LNCaP clone FGC (cell line): ENCODE measurements at regions not wholly inside any gene's neighbourhood (a gene's known extent, or its start where the extent isn't known, plus 50 kb on each side); places are given as distances from the start of the nearest gene placed in this dataset.

Experiments
- DNase-seq: peaks from one replicate; pipeline ENCODE4 v3.0.0-alpha.2; 2011; ENCODE audit warnings: low read depth
- H3K4me3 ChIP-seq: 2 replicates; pipeline ENCODE4 v1.5.1; 2011; ENCODE audit warnings: mild to moderate bottlenecking, low read depth, low read length, control low read depth
- TF ChIP-seq, protein P1 (sequence below): IDR thresholded peaks from 2 replicates; pipeline ENCODE4 v1.5.1; 2012; ENCODE audit warnings: mild to moderate bottlenecking; ENCODE audit not compliant: control insufficient read depth, insufficient read depth; ENCODE audit errors: extremely low read depth

DNA sequence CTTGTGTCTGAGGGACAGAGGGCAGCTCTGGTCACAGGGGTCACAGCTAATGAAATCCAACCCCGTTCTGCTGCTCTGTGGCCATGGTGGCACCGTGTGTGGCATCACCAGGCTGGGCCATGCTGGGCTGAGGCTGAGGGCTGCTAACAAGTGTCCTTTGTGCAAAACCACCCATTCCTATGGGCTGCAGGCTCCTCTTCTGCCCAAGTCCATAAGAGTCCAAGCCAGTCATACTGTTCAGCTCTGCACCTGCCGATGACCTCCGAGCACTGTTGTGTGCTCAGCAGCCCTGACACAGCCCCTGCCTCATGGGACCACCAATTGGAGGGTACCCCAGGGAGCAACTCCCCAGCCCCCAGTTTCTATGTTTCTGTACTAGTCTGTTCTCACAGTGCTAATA lies 133.1 kb downstream of the WDR11 start:
- TF ChIP-seq, protein P1, sequence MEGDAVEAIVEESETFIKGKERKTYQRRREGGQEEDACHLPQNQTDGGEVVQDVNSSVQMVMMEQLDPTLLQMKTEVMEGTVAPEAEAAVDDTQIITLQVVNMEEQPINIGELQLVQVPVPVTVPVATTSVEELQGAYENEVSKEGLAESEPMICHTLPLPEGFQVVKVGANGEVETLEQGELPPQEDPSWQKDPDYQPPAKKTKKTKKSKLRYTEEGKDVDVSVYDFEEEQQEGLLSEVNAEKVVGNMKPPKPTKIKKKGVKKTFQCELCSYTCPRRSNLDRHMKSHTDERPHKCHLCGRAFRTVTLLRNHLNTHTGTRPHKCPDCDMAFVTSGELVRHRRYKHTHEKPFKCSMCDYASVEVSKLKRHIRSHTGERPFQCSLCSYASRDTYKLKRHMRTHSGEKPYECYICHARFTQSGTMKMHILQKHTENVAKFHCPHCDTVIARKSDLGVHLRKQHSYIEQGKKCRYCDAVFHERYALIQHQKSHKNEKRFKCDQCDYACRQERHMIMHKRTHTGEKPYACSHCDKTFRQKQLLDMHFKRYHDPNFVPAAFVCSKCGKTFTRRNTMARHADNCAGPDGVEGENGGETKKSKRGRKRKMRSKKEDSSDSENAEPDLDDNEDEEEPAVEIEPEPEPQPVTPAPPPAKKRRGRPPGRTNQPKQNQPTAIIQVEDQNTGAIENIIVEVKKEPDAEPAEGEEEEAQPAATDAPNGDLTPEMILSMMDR: no peak
- no peak for DNase-seq
- H3K4me3 ChIP-seq: no peak overlapping the region

DNA sequence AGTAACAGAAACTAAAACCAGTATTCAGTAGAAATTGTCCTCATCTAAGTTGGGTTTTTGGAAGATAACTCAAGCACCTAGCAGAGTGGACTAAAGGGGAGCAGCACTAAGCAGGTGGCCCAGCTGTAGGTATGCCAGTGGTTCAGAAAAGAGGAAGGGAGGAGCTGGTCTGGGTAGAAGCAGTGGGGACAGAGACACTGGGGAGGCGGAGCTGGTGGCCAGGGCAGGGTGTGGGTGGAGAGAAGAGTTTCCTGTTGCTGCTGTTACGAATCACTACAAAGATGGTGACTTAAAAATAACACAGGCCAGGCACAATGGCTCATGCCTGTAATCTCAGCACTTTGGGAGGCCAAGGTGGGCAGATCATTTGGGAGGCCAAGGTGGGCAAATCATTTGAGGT lies 136.2 kb downstream of the WDR11 start:
- TF ChIP-seq, protein P1: no peak
- H3K4me3 ChIP-seq: no peak overlapping the region
- DNase-seq: no peak

DNA sequence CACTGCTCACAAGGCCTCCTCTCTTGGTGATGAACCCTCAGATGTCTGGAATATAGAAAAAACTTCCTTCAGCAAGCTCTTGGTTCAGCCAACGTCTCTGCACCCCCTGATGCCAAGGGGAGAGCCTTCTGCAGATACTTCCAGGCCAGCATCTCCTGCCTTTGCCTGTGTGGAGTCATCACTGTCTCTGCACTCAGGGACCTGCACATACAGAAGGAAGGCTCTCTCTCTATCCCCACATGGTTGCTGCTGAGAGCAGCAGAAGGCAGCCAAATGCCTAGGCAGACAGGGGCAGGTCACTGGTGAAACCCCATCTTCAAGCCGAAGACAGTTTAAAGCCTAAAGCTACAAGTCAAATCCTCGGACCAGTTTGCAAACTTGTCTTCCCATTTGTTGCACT lies 137.6 kb downstream of the WDR11 start:
- DNase-seq: no peak
- H3K4me3 ChIP-seq: no peak overlapping the region
- TF ChIP-seq, protein P1: no peak

DNA sequence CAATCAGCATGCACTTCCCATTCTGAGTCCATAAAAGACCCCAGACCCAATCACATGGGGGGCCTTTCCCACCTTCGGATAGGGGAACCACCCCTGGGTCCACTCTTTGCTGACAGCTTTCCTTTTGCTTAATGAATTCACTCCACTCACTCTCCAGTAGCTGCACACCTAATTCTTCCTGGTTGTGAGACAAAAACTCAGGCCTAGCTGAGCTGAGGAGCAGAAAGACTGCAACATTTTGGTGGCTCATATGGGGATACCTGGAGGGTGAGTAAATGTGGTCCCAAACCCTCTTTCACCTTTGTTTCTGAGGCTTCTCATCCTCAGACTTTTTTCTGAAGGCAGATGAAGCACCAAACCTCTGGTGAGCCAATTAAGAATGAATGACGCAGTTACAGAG lies 138.1 kb downstream of the WDR11 start:
- DNase-seq: no peak
- no peak overlapping the region for H3K4me3 ChIP-seq
- TF ChIP-seq, protein P1: no peak

DNA sequence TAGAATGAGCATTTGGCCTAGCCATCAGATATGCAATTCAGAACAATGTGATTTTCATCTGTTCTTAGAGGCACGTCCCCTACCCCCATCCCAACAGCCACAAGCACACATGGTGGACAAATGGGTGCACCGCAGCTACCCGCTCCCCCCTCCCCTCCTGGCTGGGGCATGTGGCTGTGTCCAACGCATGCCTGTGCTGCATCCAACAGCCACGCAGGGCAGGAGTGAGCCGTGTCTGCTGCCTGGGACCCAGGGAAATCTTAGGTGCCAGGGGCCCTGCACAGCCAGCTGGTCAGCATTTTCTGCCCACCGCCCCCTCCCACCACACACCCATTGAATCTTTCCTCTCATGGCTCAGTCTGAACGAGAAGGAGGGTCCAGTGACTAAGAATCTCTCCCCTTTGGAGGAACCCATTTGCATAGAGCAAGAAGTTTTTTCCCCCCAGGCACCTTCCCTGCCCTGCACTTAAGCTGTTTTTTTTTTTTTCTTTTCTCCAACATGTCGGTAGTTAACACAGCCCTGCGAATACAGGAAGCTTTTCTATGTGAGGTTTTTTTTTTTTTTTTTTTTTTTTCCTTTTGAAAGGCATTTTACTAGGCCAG lies 138.9 kb downstream of the WDR11 start:
- no peak for DNase-seq
- TF ChIP-seq, protein P1: no peak
- no peak overlapping the region for H3K4me3 ChIP-seq

DNA sequence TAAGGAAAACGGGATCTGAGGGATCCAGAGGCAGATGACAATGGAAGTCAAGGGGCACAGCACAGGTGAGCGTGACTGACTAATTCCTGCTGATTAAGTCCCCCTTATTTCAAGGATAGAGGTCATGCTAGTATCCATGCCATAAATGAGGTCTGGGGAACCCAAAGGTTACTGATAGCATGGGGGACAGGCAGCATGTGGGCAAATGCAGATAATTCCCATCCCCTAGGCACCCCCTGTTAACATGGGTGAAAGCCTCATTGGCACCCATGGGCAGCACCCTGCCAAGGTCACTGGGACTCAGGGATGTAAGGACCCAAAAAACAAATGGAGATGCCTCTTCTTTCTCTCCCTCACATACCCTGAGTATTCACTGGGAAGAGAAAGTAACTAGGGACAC lies 139.7 kb downstream of the WDR11 start:
- H3K4me3 ChIP-seq: no peak overlapping the region
- TF ChIP-seq, protein P1: no peak
- DNase-seq: no peak

DNA sequence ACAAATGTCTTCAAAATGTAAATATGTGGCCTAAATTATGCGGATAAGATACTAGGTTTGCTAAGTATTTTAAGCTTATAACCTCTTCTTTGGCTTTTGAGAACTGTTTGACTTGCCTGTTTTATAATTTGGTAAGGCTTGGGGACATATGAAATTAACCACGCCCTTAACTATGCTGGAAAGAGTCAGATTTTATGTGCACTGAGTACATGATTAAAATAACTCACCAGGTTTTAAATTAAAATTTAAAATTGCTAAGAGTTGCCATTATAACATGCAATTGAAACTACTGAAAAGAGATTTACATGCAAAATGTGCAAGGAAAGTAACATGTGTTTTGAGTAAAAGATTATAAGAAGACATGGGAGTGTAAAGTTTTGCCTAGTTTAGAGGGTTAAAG lies 141.9 kb downstream of the WDR11 start:
- TF ChIP-seq, protein P1: no peak
- DNase-seq: no peak
- no peak overlapping the region for H3K4me3 ChIP-seq
